Neuronal stem cell (in vitro differentiated cells): ENCODE measurements at regions not wholly inside any gene's neighbourhood (a gene's known extent, or its start where the extent isn't known, plus 50 kb on each side); places are given as distances from the start of the nearest gene placed in this dataset.

ENCODE experiments used
- DNase-seq: peaks from one replicate; pipeline ENCODE4 v3.0.0-alpha.2; 2013; ENCODE audit warnings: low spot score
- H2AFZ ChIP-seq: one replicate; pipeline ENCODE4 v1.6.1; 2013; ENCODE audit warnings: mild to moderate bottlenecking, low read length, inconsistent platforms
- H2AK5ac ChIP-seq: 2 replicates; pipeline ENCODE4 v1.6.1; 2013; ENCODE audit warnings: low read depth, mild to moderate bottlenecking, inconsistent platforms, low read length, moderate library complexity, mixed read lengths
- H2BK120ac ChIP-seq: 2 replicates; pipeline ENCODE4 v1.6.1; 2013; ENCODE audit warnings: low read depth, mild to moderate bottlenecking, inconsistent platforms, low read length, moderate library complexity, mixed read lengths
- H2BK12ac ChIP-seq: one replicate; pipeline ENCODE4 v1.6.1; 2013; ENCODE audit warnings: low read length, inconsistent platforms
- H2BK15ac ChIP-seq: 2 replicates; pipeline ENCODE4 v1.6.1; 2013; ENCODE audit warnings: mild to moderate bottlenecking, low read length, inconsistent platforms, mixed read lengths
- H2BK5ac ChIP-seq: one replicate; pipeline ENCODE4 v1.6.1; 2013; ENCODE audit warnings: inconsistent platforms, mild to moderate bottlenecking, low read length, moderate library complexity
- H3K14ac ChIP-seq: one replicate; pipeline ENCODE4 v1.6.1; 2013; ENCODE audit warnings: low read length, inconsistent platforms
- H3K18ac ChIP-seq: 2 replicates; pipeline ENCODE4 v1.6.1; 2013; ENCODE audit warnings: low read length, inconsistent platforms
- H3K23ac ChIP-seq: 2 replicates; pipeline ENCODE4 v1.6.1; 2013; ENCODE audit warnings: low read depth, mild to moderate bottlenecking, mixed read lengths, low read length, inconsistent platforms; ENCODE audit not compliant: poor library complexity
- H3K27ac ChIP-seq: replicated peaks from 3 replicates; pipeline ENCODE4 v1.5.1; 2013; ENCODE audit warnings: low read length, inconsistent platforms
- H3K27me3 ChIP-seq, 3 experiments: 2 replicates each; pipeline ENCODE4 v1.6.1; 2013; ENCODE audit warnings: low read length in 3 of 3, mild to moderate bottlenecking in 2 of 3, inconsistent platforms in 1 of 3, low read depth in 1 of 3, mixed read lengths in 1 of 3, moderate library complexity in 1 of 3; ENCODE audit not compliant: control insufficient read depth in 3 of 3, insufficient read depth in 3 of 3
- H3K36me3 ChIP-seq, 2 donors: replicated peaks in 1 of 2; 2 replicates each; pipeline ENCODE4 v1.6.1; 2013; ENCODE audit warnings: low read length in 2 of 2; ENCODE audit not compliant: control insufficient read depth in 2 of 2, insufficient read depth in 2 of 2
- H3K4ac ChIP-seq: 2 replicates; pipeline ENCODE4 v1.6.1; 2013; ENCODE audit warnings: inconsistent platforms, mild to moderate bottlenecking, low read length, moderate library complexity
- H3K4me1 ChIP-seq, 2 donors: 1 replicate in 1 of 2; 2 replicates in 1 of 2; pipeline ENCODE4 v1.6.1; 2013; ENCODE audit warnings: low read length in 2 of 2, low read depth in 1 of 2; ENCODE audit not compliant: control insufficient read depth in 2 of 2, insufficient read depth in 1 of 2
- H3K4me2 ChIP-seq: one replicate; pipeline ENCODE4 v1.6.1; 2013; ENCODE audit warnings: mild to moderate bottlenecking, low read length, inconsistent platforms; ENCODE audit not compliant: insufficient read depth, poor library complexity, severe bottlenecking
- H3K4me3 ChIP-seq, 2 donors: 2 replicates each; pipeline ENCODE4 v1.5.1; 2013; ENCODE audit warnings: low read length in 2 of 2, mild to moderate bottlenecking in 2 of 2, inconsistent platforms in 1 of 2, moderate library complexity in 1 of 2
- H3K79me1 ChIP-seq: one replicate; pipeline ENCODE4 v1.6.1; 2013; ENCODE audit warnings: low read depth, mild to moderate bottlenecking, inconsistent platforms, low read length, moderate library complexity
- H3K9ac ChIP-seq: one replicate; pipeline ENCODE4 v1.6.1; 2013; ENCODE audit warnings: mild to moderate bottlenecking, low read depth, low read length, inconsistent platforms; ENCODE audit not compliant: poor library complexity
- H3K9me3 ChIP-seq, 2 donors: replicated peaks in 1 of 2; 2 replicates each; pipeline versions ENCODE3 to v1.6.1; 2013; ENCODE audit warnings: low read length in 2 of 2, mild to moderate bottlenecking in 2 of 2, inconsistent platforms in 1 of 2, low read depth in 1 of 2, mixed read lengths in 1 of 2, moderate library complexity in 1 of 2; ENCODE audit not compliant: control insufficient read depth in 2 of 2, insufficient read depth in 1 of 2
- H4K8ac ChIP-seq: one replicate; pipeline ENCODE4 v1.6.1; 2013; ENCODE audit warnings: low read depth, mild to moderate bottlenecking, inconsistent platforms, low read length, moderate library complexity
- H4K91ac ChIP-seq: one replicate; pipeline ENCODE4 v1.6.1; 2013; ENCODE audit warnings: low read length, low read depth, mild to moderate bottlenecking, inconsistent platforms; ENCODE audit not compliant: poor library complexity
- WGBS, 2 donors: extraction: QIAGEN DNeasy Blood & Tissue Kit; methylation state at CpG; one replicate each; pipeline ENCODE4 v1.1.7; 2013; ENCODE audit warnings: missing lambda C conversion rate in 2 of 2, mixed read lengths in 1 of 2; ENCODE audit not compliant: insufficient read length in 2 of 2, insufficient replicate concordance in 1 of 2; ENCODE audit errors: extremely low coverage in 2 of 2; 5-methylcytosine and 5-hydroxymethylcytosine counted together

- Histone ChIP-seq H3K27ac (no peak overlapping the region), H3K4me3 (no peak overlapping the region), H3K4me2 (no peak overlapping the region)
Measured at GRCh38 chr2:2739231-2739795, 408.2 kb upstream of the MYT1L start.

GRCh38 chr2:2738684-2739083 lies 407.6 kb upstream of the MYT1L start:
- Histone ChIP-seq H2BK15ac (peak overlapping the region; percentile 38), H3K36me3 (no peaks in the 10 kb centered on the region), H3K4me3 (no peak overlapping the region), H2BK120ac (no peak overlapping the region), H2BK12ac (no peak overlapping the region), H3K4ac (no peak overlapping the region), H3K27ac (no peak overlapping the region), H4K91ac (no peak overlapping the region), H4K8ac (no peak overlapping the region), H3K18ac (peak overlapping the region; percentile 72), H3K9ac (no peak overlapping the region), H2AK5ac (peak overlapping the region; percentile 32), H2BK5ac (no peak overlapping the region), H3K9me3 (no peaks in the 10 kb centered on the region), H3K4me1 (peaks cover 0 to 15% of the 10 kb centered on the region in 2 donors), H2AFZ (no peak overlapping the region), H3K23ac (no peak overlapping the region), H3K14ac (no peak overlapping the region), H3K4me2 (no peak overlapping the region), H3K79me1 (no peaks in the 10 kb centered on the region), H3K27me3 (peaks cover 0 to 3% (median 0%) of the 10 kb centered on the region in 3 experiments)
- no CpG with 5 or more reads among the region's 11 CpGs for WGBS, 2 donors
- no peak for DNase-seq

More at GRCh38 chr2:2739231-2739795, 408.2 kb upstream of the MYT1L start:
- Histone ChIP-seq H2BK5ac (no peak overlapping the region), H2AFZ (no peak overlapping the region), H3K9me3 (no peaks in the 10 kb centered on the region), H3K27me3 (peaks cover 0 to 3% (median 0%) of the 10 kb centered on the region in 3 experiments), H4K8ac (no peak overlapping the region), H3K36me3 (no peaks in the 10 kb centered on the region), H2BK120ac (no peak overlapping the region), H2AK5ac (peak overlapping the region; percentile 32), H3K23ac (no peak overlapping the region), H2BK12ac (no peak overlapping the region), H3K14ac (no peak overlapping the region), H3K18ac (peak overlapping the region; percentile 72), H3K79me1 (no peaks in the 10 kb centered on the region), H3K9ac (no peak overlapping the region), H4K91ac (no peak overlapping the region), H2BK15ac (peak overlapping the region; percentile 38), H3K4ac (no peak overlapping the region), H3K4me1 (peaks cover 0 to 13% of the 10 kb centered on the region in 2 donors)
- WGBS, 2 donors, result no CpG with 5 or more reads among the region's 9 CpGs
- DNase-seq, result no peak

GRCh38 chr2:2738276-2738675 lies 407.2 kb upstream of the MYT1L start:
- no peak overlapping the region for H2AK5ac ChIP-seq
- no peak overlapping the region for H2AFZ ChIP-seq
- DNase-seq, result no peak
- H3K18ac ChIP-seq, result no peak overlapping the region
- no peak overlapping the region for H3K4me2 ChIP-seq
- no peak overlapping the region for H3K27ac ChIP-seq
- no peaks in the 10 kb centered on the region for H3K9me3 ChIP-seq
- no peak overlapping the region for H2BK15ac ChIP-seq
- H2BK5ac ChIP-seq, result no peak overlapping the region
- no peaks in the 10 kb centered on the region for H3K79me1 ChIP-seq
- peak overlapping the region; percentile 84 for H3K14ac ChIP-seq
- no peak overlapping the region for H4K8ac ChIP-seq
- peaks cover 0 to 3% (median 0%) of the 10 kb centered on the region in 3 experiments for H3K27me3 ChIP-seq
- no peak overlapping the region for H3K9ac ChIP-seq
- H3K4ac ChIP-seq, result no peak overlapping the region
- no peaks in the 10 kb centered on the region for H3K36me3 ChIP-seq
- WGBS, 2 donors, result no CpG with 5 or more reads among the region's 11 CpGs
- no peak overlapping the region for H3K23ac ChIP-seq
- no peak overlapping the region for H2BK120ac ChIP-seq
- no peak overlapping the region for H3K4me3 ChIP-seq
- H2BK12ac ChIP-seq, result no peak overlapping the region
- peaks cover 0 to 13% of the 10 kb centered on the region in 2 donors for H3K4me1 ChIP-seq
- no peak overlapping the region for H4K91ac ChIP-seq

- Histone ChIP-seq H3K4me3 (no peak overlapping the region), H3K9me3 (no peaks in the 10 kb centered on the region), H2AFZ (no peak overlapping the region), H3K36me3 (no peaks in the 10 kb centered on the region), H3K27ac (no peak overlapping the region), H3K4me1 (peaks cover 0 to 4% of the 10 kb centered on the region in 2 donors), H3K23ac (no peak overlapping the region), H3K27me3 (no peaks in the 10 kb centered on the region), H2AK5ac (no peak overlapping the region), H3K9ac (no peak overlapping the region), H3K4ac (no peak overlapping the region), H2BK15ac (no peak overlapping the region), H2BK5ac (no peak overlapping the region), H4K8ac (no peak overlapping the region), H4K91ac (no peak overlapping the region), H2BK12ac (no peak overlapping the region), H2BK120ac (no peak overlapping the region), H3K79me1 (no peaks in the 10 kb centered on the region), H3K14ac (no peak overlapping the region), H3K18ac (no peak overlapping the region), H3K4me2 (no peak overlapping the region)
- WGBS, 2 donors, result no CpG with 5 or more reads among the region's 7 CpGs
- DNase-seq, result no peak
Measured at GRCh38 chr2:2735041-2735440, 404.0 kb upstream of the MYT1L start.
